WI38 (cell line): ENCODE measurements at regions not wholly inside any gene's neighbourhood (a gene's known extent, or its start where the extent isn't known, plus 50 kb on each side); places are given as distances from the start of the nearest gene placed in this dataset.

Experiments
- H3K4me3 ChIP-seq: 2 replicates; pipeline ENCODE4 v1.5.1; 2011; ENCODE audit warnings: low read depth, mild to moderate bottlenecking, control low read depth, low read length
- TF ChIP-seq, protein P1 (sequence below): IDR thresholded peaks from 2 replicates; pipeline ENCODE4 v1.5.1; 2012; ENCODE audit warnings: low read depth, mild to moderate bottlenecking, control low read depth, low read length

- TF ChIP-seq, protein P1, sequence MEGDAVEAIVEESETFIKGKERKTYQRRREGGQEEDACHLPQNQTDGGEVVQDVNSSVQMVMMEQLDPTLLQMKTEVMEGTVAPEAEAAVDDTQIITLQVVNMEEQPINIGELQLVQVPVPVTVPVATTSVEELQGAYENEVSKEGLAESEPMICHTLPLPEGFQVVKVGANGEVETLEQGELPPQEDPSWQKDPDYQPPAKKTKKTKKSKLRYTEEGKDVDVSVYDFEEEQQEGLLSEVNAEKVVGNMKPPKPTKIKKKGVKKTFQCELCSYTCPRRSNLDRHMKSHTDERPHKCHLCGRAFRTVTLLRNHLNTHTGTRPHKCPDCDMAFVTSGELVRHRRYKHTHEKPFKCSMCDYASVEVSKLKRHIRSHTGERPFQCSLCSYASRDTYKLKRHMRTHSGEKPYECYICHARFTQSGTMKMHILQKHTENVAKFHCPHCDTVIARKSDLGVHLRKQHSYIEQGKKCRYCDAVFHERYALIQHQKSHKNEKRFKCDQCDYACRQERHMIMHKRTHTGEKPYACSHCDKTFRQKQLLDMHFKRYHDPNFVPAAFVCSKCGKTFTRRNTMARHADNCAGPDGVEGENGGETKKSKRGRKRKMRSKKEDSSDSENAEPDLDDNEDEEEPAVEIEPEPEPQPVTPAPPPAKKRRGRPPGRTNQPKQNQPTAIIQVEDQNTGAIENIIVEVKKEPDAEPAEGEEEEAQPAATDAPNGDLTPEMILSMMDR: no peak
- H3K4me3 ChIP-seq: no peak overlapping the region
Observed at GRCh38 chr12:14272956-14273912, 92.2 kb upstream of the ATF7IP start.

DNA sequence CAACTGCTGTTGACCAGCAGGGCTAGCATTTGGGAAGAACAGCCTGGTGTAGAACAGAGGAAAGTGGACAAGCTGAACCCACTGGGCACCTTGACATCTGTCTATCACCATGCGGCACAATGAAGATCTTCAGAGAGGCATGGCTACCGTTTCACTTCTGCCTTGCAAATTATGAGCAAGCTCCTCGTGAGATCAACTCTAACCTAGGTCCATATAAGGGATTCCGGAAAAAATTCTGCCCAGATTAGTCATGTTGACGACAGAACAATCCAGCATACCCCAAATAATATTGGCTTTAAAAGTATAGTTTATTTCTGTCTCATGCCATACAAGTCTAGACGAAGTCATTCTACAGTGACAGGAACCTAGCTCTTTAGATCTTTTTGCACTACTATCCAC, 91.6 kb upstream of the ATF7IP start:
- TF ChIP-seq, protein P1: no peak
- H3K4me3 ChIP-seq: no peak overlapping the region

- TF ChIP-seq, protein P1: no peak
- no peak overlapping the region for H3K4me3 ChIP-seq
Observed at GRCh38 chr12:14275111-14275510, 90.4 kb upstream of the ATF7IP start.

GRCh38 chr12:14275886-14276285, 89.6 kb upstream of the ATF7IP start:
- no peak overlapping the region for H3K4me3 ChIP-seq
- TF ChIP-seq, protein P1: no peak

GRCh38 chr12:14278294-14278953, 87.1 kb upstream of the ATF7IP start:
- no peak overlapping the region for H3K4me3 ChIP-seq
- TF ChIP-seq, protein P1: no peak

- H3K4me3 ChIP-seq: no peak overlapping the region
- TF ChIP-seq, protein P1: no peak
Observed at GRCh38 chr12:14279845-14280244, 85.6 kb upstream of the ATF7IP start.

GRCh38 chr12:14280921-14281320, 84.6 kb upstream of the ATF7IP start:
- H3K4me3 ChIP-seq: no peak overlapping the region
- TF ChIP-seq, protein P1: no peak
